ENCODE measurements at regions not wholly inside any gene's neighbourhood (a gene's known extent, or its start where the extent isn't known, plus 50 kb on each side); places are given as distances from the start of the nearest gene placed in this dataset.

GRCh38 chr9:113665064-113665463 is 201.5 kb downstream of the RGS3 start:
- Histone ChIP-seq H3K4me3 (no peak overlapping the region), H3K27me3 (no peaks in the 10 kb centered on the region), H3K27ac (no peak overlapping the region), H3K4me1 (no peaks in the 10 kb centered on the region), H3K36me3 (no peaks in the 10 kb centered on the region), H3K9me3 (no peaks in the 10 kb centered on the region)
- TF ChIP-seq CTCF (IDR thresholded peaks at IDR 0.05), result no peak
- ATAC-seq (no peak), DNase-seq (no peak)
- intact Hi-C loops (cut with DNase I), result loop anchor here in 1 of 2 donors (10.0 kb wide), 1 partner anchor 240 kb away; no protein-coding TSS in a partner anchor

- Histone ChIP-seq H3K27me3 (no peaks in the 10 kb centered on the region), H3K4me3 (no peak overlapping the region), H3K27ac (no peak overlapping the region), H3K9me3 (no peaks in the 10 kb centered on the region), H3K4me1 (no peaks in the 10 kb centered on the region), H3K36me3 (no peaks in the 10 kb centered on the region)
- no peak for ATAC-seq
- no peak for TF ChIP-seq CTCF (IDR thresholded peaks at IDR 0.05)
- intact Hi-C loops (cut with DNase I), result loop anchor here in 1 of 2 donors (10.0 kb wide), 1 partner anchor 241 kb away; no protein-coding TSS in a partner anchor
- DNase-seq, result no peak
Measured at GRCh38 chr9:113665756-113666155, 202.2 kb downstream of the RGS3 start.

- Histone ChIP-seq H3K9me3 (no peaks in the 10 kb centered on the region), H3K36me3 (no peaks in the 10 kb centered on the region), H3K4me3 (no peak overlapping the region), H3K4me1 (no peaks in the 10 kb centered on the region), H3K27me3 (no peaks in the 10 kb centered on the region), H3K27ac (no peak overlapping the region)
- intact Hi-C loops (cut with DNase I), result loop anchor here in 1 of 2 donors (10.0 kb wide), 1 partner anchor 243 kb away; no protein-coding TSS in a partner anchor
- DNase-seq, result no peak
- no peak for ATAC-seq
- TF ChIP-seq CTCF (IDR thresholded peaks at IDR 0.05), result no peak
Measured at GRCh38 chr9:113668061-113668460, 204.5 kb downstream of the RGS3 start.

GRCh38 chr9:113669522-113670115 is 206.1 kb downstream of the RGS3 start:
- no peak for DNase-seq
- Histone ChIP-seq H3K4me3 (no peak overlapping the region), H3K4me1 (no peaks in the 10 kb centered on the region), H3K27ac (no peak overlapping the region), H3K36me3 (no peaks in the 10 kb centered on the region), H3K27me3 (no peaks in the 10 kb centered on the region), H3K9me3 (no peaks in the 10 kb centered on the region)
- intact Hi-C loops (cut with DNase I), result loop anchor here in 1 of 2 donors (10.0 kb wide), 1 partner anchor 245 kb away; no protein-coding TSS in a partner anchor
- no peak for ATAC-seq
- no peak for TF ChIP-seq CTCF (IDR thresholded peaks at IDR 0.05)

- Histone ChIP-seq H3K4me1 (no peaks in the 10 kb centered on the region), H3K36me3 (no peaks in the 10 kb centered on the region), H3K9me3 (no peaks in the 10 kb centered on the region), H3K27me3 (no peaks in the 10 kb centered on the region), H3K4me3 (no peak overlapping the region), H3K27ac (no peak overlapping the region)
- ATAC-seq, result no peak
- no peak for TF ChIP-seq CTCF (IDR thresholded peaks at IDR 0.05)
- intact Hi-C loops (cut with DNase I), result no loop called here
- no peak for DNase-seq
Measured at GRCh38 chr9:113673726-113674125, 202.4 kb upstream of the ZNF618 start.
